ENCODE measurements at regions not wholly inside any gene's neighbourhood (a gene's known extent, or its start where the extent isn't known, plus 50 kb on each side); places are given as distances from the start of the nearest gene placed in this dataset.
A peak's percentile ranks its signal among the peaks of the same experiment; 100 is the strongest.

DNA sequence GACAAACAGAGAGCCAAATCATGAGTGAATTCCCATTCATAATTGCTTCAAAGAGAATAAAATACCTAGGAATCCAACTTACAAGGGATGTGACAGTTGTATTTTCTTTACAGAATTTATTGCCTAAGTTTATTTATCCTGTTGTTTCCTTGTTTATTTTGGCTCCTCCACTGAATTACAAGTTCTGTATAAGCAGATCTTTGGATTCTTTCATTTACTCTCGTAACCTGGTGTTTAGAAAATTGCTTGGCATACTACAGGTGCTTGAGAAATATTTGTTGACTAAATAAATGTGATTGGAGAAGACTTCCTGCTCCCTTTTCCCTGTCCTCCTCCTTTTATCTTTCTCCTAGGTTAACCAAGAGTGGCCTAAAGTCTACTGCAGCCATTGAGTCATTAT, 455.6 kb downstream of the TMEM38B start:
- WGBS, result 30% methylated on average over 1 of the region's 1 CpG
- Histone ChIP-seq H3K27me3 (ENCODE audit: control insufficient read depth in 4 of 4, insufficient read depth in 4 of 4, low read length in 3 of 4) (no peaks in the 10 kb centered on the region), H3K9me3 (ENCODE audit: control insufficient read depth in 4 of 4, low read length in 3 of 4) (no peaks in the 10 kb centered on the region), H3K27ac (ENCODE audit: low read depth in 1 of 2, low read length in 2 of 2) (no peak overlapping the region), H3K36me3 (ENCODE audit: control insufficient read depth in 4 of 4, insufficient read depth in 3 of 4, low read depth in 1 of 4, low read length in 3 of 4) (no peaks in the 10 kb centered on the region), H3K4me3 (ENCODE audit: low read depth in 1 of 3, low read length in 3 of 3) (no peak overlapping the region), H3K4me1 (ENCODE audit: control insufficient read depth in 4 of 4, insufficient read depth in 4 of 4, low read length in 3 of 4) (peaks cover 6 to 26% (median 15%) of the 10 kb centered on the region in 4 donors), H3K9ac (ENCODE audit: low read depth in 1 of 2, low read length in 2 of 2) (no peak overlapping the region)
- TF ChIP-seq RAD21 (IDR thresholded peaks at IDR 0.05) (peak; percentile 6 to 33), HNF4A (conservative IDR thresholded peaks at IDR 0.05) (peak; percentile 70 to 80), CTCF (IDR thresholded peaks at IDR 0.05; ENCODE audit: low read depth, low read length, missing input control) (no peak), EGR1 (IDR thresholded peaks at IDR 0.05; ENCODE audit: low read depth in 2 of 2) (no peak), RXRA (IDR thresholded peaks at IDR 0.05) (peak in 1 of 2 donors; percentile 63), YY1 (IDR thresholded peaks at IDR 0.05) (peak; percentile 25), JUND (IDR thresholded peaks at IDR 0.05) (peak in 1 of 2 donors; percentile 10), HNF4G (IDR thresholded peaks at IDR 0.05) (peak; percentile 21), FOXA2 (IDR thresholded peaks at IDR 0.05) (peak; percentile 92), NR2F2 (IDR thresholded peaks at IDR 0.05) (no peak), ZBTB33 (IDR thresholded peaks at IDR 0.05) (peak; percentile 41), GABPA (IDR thresholded peaks at IDR 0.05 in 1 of 2, conservative IDR thresholded peaks at IDR 0.05 in 1 of 2) (no peak), FOXA1 (IDR thresholded peaks at IDR 0.05) (peak; percentile 91), SP1 (IDR thresholded peaks at IDR 0.05) (peak; percentile 15), TAF1 (conservative IDR thresholded peaks at IDR 0.05) (no peak), ATF3 (IDR thresholded peaks at IDR 0.05) (no peak)
- TF ChIP-seq, protein P1, sequence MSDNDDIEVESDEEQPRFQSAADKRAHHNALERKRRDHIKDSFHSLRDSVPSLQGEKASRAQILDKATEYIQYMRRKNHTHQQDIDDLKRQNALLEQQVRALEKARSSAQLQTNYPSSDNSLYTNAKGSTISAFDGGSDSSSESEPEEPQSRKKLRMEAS (IDR thresholded peaks at IDR 0.05), result peak; percentile 22
- TF ChIP-seq, protein P2, sequence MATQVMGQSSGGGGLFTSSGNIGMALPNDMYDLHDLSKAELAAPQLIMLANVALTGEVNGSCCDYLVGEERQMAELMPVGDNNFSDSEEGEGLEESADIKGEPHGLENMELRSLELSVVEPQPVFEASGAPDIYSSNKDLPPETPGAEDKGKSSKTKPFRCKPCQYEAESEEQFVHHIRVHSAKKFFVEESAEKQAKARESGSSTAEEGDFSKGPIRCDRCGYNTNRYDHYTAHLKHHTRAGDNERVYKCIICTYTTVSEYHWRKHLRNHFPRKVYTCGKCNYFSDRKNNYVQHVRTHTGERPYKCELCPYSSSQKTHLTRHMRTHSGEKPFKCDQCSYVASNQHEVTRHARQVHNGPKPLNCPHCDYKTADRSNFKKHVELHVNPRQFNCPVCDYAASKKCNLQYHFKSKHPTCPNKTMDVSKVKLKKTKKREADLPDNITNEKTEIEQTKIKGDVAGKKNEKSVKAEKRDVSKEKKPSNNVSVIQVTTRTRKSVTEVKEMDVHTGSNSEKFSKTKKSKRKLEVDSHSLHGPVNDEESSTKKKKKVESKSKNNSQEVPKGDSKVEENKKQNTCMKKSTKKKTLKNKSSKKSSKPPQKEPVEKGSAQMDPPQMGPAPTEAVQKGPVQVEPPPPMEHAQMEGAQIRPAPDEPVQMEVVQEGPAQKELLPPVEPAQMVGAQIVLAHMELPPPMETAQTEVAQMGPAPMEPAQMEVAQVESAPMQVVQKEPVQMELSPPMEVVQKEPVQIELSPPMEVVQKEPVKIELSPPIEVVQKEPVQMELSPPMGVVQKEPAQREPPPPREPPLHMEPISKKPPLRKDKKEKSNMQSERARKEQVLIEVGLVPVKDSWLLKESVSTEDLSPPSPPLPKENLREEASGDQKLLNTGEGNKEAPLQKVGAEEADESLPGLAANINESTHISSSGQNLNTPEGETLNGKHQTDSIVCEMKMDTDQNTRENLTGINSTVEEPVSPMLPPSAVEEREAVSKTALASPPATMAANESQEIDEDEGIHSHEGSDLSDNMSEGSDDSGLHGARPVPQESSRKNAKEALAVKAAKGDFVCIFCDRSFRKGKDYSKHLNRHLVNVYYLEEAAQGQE (IDR thresholded peaks at IDR 0.05), result no peak
- DNase-seq (ENCODE audit: low spot score), result no peak

All from liver (tissue), 8 donors.